ENCODE measurements at regions not wholly inside any gene's neighbourhood (a gene's known extent, or its start where the extent isn't known, plus 50 kb on each side); places are given as distances from the start of the nearest gene placed in this dataset.
"Not testable (repeated sequence)": the region's sequence is repeated elsewhere in the genome, so short reads cannot be mapped to it uniquely, and the experiment has no call there.

DNA sequence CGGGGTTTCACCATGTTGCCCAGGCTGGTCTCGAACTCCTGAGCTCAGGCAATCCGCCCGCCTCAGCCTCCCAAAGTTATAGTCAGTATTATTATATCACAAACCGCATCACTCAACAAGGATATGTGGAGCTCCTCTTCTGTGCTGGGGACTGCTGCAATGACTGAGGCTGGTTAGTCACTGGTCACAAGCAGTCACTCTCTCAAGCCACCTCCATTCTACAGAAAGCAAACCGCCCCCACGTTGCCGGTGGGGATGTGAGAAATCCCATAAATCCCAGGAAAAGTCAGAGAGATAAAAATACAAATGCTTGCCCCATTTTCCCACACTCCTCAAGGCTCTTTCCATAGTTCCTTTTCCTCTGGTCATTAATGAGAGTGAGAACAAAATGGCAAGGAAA is 155.7 kb downstream of the ADSS2 start:
- intact Hi-C loops (cut with micrococcal nuclease) = loop anchor here (5.0 kb wide), 1 partner anchor 306 kb away; no protein-coding TSS in a partner anchor

DNA sequence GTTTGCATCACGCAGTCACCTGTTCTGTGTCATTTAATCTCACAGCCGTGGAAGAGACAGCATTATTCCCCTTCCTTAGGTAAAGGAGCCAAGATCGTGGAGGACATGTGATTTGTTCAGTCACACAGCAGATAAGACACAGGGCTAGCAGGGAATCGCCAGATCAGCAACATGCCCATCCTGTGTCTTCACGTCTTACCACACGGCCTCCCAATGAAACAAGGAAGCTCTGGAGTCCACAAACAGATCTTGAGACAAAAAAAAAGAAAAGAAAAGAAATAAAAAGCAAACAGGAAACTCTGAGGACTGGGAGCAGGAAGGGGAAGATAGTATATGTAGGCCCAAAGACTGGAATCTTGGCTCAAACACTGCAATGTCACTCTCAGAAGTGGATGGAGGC is 155.3 kb downstream of the ADSS2 start:
- intact Hi-C loops (cut with micrococcal nuclease) = loop anchor here (5.0 kb wide), 1 partner anchor 306 kb away; no protein-coding TSS in a partner anchor

DNA sequence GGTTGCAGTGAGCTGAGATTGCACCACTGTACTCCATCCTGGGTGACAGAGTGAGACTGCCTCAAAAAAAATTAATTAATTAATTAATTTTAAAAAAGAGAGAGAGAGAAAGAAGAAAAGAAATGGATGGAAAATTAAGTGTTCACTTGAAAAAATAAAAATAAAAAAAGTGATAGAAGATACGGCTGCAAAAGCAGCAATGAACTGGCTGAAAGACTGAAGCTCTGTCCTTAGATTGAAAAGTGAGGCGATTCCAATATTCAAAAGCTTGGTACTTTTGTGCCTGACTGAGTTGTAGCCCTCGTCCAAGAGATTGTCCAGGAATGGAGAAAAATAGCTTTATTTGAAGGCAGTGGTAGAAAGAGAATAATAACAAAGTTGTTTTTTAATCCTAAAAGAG is 154.6 kb downstream of the ADSS2 start:
- intact Hi-C loops (cut with micrococcal nuclease) = loop anchor here (5.0 kb wide), 1 partner anchor 305 kb away; no protein-coding TSS in a partner anchor

DNA sequence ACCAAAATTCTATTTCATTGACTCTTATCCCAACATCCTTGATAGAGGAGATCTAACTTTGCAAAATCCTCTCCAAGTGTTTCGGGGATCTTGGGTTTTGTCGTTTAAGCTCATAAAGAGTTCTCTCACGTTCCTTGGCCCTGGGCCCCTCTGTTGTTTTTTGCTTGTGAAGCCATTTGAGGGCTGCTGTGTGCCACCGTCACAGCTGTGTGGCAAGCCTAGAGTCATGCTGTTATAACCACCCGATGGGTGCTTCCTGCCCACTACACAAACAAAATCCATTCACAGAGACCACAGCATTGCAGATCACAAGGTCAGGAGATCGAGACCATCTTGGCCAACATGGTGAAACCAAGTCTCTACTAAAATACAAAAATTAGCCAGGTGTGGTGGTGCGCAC is 154.1 kb downstream of the ADSS2 start:
- intact Hi-C loops (cut with micrococcal nuclease) = loop anchor here (5.0 kb wide), 1 partner anchor 305 kb away; no protein-coding TSS in a partner anchor

DNA sequence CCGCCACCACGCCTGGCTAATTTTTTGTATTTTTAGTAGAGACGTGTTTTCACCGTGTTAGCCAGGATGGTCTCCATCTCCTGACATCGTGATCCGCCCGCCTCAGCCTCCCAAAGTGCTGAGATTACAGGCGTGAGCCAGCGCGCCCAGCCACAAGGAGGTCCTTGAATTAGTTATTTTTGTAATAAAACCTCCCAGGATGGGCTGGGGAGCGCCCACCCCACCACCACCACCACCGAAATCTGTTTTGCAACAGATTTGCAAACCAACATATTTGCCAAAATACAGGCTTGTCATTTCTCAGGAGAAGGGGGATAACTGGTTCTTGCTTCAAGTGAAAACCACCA is 151.7 kb downstream of the ADSS2 start:
- intact Hi-C loops (cut with micrococcal nuclease) = not testable (repeated sequence)

DNA sequence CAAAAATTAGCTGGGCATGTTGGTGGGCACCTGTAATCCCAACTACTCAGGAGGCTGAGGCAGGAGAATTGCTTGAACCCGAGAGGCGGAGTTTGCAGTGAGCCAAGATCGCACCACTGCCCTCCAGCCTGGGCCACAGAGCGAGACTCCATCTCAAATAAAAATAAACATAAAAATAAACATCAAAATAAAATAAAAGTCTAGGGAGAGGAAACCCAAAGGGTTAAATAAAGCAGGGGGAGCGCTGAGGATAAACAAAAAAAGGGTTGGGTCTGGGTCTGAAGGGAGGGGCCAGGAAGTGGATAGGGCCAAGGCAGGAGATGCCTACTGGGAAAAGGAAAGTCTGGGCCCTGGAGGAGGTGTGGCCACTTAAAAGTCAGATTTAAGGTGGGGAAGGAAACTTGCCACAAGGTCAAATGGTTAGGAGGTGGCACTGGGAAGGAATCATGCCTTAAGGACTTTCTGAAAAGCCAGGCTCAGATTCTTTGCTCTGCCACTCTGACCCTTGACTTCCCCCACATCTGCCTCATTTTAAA is 150.0 kb downstream of the ADSS2 start:
- intact Hi-C loops (cut with micrococcal nuclease) = no loop called here

DNA sequence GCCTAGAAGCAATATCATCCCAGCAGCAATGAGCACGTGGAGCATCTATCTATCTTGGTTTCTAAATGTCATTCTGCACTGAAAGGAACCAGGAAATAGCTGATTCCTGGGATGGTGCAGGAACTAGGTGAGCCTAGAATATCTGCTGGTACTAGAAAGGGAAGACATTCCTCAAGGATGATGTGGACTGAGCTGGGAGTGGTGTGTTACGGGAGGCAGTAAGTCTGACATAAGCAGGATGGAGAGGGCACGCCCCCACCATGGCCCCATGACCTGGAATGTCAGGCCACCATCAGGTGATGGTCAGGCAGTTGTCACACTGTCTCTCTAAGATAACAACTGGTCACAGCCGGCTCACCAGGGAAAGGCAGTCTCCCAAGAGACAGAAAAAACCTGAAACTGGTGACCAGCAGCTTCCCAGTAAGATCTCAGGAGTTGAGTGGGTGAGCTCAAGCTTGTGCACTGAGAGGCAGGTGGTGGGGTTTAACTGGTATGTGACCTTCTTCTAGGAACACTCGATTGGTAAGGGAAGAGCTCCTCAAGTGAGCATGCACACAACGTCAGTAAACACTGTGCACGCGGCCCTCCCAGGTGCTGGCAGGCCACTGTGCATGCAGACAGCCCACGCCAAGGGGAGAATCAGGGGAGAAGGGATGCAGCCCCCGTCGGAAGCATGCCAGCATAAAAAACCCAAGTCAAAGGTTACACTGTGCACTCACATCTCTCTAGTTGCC is 148.7 kb downstream of the ADSS2 start:
- intact Hi-C loops (cut with micrococcal nuclease) = no loop called here

DNA sequence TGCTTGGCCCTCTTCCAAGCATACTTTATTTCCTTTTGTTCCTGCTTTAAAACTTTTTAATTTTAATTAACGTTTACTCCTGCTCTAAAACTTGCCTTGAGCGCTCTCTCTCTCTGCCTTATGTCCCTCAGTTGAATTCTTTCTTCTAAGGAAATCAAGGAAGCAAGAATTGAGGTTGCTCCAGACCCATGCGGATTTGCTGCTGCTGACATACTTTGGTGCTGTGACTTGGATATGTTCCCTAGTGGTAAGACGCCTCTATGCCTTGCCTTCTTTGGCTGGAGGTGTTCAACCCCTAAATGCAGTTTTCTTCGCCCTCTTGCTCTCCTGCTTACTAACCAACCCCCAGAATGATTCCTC is 148.1 kb downstream of the ADSS2 start:
- intact Hi-C loops (cut with micrococcal nuclease) = no loop called here

DNA sequence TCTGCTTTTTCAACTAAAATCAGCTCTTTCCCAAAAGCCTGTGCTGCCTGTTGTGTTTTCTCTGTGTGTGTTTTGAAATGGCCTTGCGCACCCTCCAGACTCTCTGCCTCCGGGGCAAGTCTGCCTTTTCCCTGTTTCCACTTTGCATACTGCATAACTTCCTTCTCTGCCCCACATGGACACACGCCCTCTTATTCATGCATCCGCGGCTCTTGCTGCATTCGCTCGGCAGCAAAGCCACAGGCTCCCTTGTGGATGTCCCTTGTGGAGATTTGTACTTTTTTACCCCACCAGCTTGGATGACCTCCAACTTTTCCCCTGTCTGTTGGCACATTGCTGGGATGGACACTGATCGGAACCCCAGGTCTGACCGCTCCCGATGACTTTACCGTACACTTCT is 147.6 kb downstream of the ADSS2 start:
- intact Hi-C loops (cut with micrococcal nuclease) = no loop called here

DNA sequence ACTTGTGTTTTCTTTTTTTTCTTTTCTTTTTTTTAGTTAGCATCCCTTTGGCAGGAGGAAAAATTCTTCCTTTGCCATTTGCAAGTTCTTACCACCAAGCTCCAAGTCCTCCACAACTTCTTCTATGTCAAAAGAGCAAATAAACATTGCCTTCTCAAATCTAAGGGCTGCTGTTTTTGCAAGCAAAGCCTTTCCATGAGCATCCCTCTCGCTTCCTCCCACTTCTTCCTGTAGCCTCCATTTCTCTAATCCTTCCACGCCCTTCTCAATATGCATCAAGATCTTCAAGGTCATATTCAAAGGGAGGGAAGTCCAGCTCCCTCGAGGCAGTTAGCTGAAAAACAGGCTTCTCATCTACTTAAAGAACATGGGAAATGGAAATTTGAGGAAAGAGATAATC is 147.1 kb downstream of the ADSS2 start:
- intact Hi-C loops (cut with micrococcal nuclease) = no loop called here

DNA sequence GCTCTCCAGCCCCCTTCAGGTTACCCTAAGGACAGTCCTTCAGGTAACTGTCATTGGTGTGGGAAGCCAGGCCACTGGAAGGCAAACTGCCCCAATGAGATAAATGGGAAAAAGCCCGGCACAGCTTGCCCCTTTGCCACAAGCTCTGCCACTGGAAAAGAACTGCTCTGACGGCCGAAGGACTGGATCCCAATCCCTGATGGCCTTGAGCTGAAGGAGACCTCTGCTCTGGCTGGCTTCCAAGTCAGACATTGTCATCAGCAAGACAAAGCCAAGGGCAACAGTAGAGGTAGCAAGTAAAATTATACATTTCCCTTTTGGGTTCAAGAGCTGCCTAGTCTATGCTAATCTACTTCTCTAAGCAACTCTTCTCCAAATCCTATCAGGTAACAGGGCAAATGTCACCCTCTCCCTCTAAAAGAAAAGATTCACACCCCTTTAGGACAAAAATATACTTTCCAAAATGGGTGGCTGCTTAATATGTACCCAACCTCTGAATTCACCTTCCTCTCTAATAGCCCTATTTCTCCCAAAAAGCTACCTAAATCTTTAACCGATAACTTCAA is 145.8 kb downstream of the ADSS2 start:
- intact Hi-C loops (cut with micrococcal nuclease) = no loop called here

DNA sequence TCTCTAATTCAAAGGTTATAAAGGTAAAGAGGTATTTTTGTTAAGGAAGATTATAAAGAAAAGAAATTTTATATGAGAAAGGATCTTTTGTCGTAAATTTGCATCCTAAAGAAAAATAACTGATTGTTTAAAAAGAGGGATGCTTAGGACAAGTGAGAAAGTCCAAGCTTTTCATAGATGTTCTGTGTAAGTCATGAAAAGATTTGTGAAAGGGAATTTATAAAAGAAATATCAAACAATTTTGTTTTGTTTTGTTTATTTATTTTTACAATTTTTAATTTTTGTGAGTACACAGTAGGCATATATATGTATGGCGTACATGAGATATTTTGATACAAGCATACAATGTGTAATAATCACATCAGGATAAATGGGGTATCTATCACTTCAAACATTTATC is 145.2 kb downstream of the ADSS2 start:
- intact Hi-C loops (cut with micrococcal nuclease) = no loop called here

DNA sequence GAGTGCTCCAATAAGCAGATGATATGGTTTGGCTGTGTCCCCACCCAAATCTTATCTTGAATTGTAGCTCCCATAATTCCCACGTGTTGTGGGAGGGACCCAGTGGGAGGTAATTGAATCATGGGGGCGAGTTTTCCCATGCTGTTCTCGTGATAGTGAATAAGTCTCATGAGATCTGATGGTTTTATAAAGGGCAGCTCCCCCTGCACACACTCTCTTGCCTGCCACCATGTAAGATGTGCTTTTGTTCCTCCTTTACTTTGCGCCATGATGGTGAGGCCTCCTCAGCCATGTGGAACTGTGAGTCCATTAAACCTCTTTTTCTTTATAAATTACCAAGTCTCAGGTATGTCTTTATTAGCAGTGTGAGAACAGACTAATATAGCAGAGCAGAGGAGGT is 142.5 kb downstream of the ADSS2 start:
- intact Hi-C loops (cut with micrococcal nuclease) = not testable (repeated sequence)

DNA sequence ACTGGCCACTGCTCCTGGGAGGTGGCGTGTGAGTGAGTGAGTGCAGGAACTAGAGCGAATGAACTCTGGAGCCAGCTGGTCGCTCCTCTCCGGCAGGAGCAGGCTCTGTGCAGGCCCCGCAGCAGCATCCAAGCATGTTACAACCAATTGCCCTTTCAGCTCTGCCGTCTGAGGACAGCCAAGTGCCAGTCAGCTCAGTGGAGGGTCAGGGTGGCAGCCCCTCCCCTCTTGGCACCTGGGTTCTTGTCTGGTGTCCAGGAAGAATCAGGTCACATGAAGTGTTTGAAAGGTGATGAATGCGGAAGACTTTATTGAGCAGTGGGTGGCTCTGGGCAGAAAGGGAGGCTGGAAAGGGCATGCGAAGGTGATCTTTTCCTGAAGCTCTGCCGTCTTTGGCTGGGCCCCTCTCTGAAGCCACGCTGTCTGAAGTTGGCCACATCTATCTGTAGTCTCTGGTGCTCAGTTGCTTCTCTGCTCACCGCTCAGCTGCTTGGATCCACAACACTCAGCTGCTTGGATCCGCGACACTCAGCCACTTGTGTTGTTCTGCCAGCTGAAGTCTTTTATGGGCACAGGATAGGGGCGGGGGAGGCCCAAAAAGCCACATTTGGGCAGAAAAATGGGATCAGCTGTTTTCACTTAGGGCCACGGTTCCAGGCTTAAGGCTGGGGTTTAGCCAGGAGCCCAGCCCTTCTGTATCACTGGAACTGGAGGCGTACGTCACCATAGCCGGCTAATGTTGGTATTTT is 139.8 kb downstream of the ADSS2 start:
- intact Hi-C loops (cut with micrococcal nuclease) = no loop called here

DNA sequence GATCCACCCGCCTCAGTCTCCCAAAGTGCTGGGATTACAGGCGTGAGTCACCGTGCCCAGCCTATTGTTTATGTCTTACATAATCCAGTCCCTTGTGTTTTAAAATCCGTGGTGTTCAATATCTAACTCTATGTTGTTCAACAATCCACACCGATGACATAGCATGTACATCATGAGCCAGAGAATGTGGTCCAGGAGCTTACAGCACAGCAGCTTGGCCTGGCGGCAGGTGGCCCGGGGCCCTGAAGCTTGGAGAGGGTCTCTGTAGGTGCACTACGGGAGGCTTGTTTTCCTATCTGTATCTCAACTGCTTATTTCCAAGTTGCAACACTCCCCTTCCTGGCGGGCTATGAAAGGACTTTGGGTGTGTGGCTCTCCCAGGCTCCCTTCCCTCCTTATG is 138.4 kb downstream of the ADSS2 start:
- intact Hi-C loops (cut with micrococcal nuclease) = no loop called here

DNA sequence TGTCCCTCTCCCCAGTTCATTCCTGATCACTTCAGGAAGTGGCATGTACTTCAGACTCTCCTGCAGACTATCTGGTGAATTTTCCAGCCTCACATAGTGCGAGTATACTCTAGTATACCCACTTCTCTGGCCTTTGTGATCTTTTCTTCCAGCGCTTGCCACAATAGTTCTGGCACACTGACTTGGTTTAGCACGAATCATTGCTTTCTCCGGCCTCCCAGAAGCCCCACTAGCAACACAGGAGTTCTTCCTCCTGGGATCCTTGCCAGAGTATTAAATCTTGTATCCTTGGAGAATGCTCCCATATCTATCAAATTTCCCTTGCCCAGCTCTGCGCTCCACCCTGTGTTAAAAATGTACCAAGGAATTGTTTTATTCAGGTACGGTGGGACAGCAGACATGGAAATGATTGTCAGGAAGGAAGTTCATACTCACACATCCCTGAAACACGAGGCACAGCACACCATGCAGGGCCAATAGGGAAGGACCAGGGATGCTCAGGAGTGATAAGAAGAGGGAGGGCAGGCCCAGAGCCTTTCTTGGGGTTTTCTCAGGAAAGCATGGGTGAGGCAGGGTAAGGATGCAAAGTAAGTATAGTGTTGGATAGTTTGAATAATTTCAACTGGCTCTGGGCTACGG is 136.7 kb downstream of the ADSS2 start:
- intact Hi-C loops (cut with micrococcal nuclease) = no loop called here

DNA sequence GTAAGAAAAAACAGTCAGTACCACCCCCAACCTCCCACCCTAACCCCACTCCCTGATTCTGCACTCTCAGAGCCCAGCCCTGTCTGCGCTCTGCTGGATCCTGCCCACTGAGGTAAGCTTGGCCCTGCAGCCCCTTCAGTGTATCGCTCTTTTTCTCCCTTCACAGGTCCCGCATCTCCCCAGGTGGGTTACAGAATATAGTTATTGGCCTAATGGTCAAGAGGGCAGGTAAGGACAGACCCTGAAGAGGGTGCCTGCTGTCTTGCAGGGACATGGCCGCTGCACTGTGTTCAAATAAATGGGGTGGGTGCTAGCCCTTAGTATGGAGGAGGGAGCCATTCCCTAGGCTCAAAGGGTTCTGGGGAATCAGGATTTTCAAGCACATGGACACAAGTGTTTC is 135.7 kb downstream of the ADSS2 start:
- intact Hi-C loops (cut with micrococcal nuclease) = no loop called here

DNA sequence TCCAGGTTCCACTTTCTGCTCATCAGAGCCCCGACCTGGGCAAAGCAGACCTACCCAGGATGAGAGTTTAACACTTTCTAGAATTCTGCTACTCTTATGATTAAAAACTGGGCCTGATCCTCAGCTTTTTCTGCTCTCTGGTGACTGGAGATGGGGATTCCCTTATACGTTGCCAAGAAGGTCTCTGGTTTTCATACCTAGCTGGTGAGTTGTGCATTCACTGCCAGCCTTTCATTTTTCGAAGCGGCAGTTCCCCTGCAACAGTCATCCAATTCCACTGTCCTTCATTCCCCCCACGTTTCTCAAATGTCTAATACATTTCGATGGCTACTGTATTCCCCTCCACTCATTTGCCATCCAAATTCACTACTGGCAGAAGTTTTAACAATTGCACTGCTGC is 135.3 kb downstream of the ADSS2 start:
- intact Hi-C loops (cut with micrococcal nuclease) = no loop called here

DNA sequence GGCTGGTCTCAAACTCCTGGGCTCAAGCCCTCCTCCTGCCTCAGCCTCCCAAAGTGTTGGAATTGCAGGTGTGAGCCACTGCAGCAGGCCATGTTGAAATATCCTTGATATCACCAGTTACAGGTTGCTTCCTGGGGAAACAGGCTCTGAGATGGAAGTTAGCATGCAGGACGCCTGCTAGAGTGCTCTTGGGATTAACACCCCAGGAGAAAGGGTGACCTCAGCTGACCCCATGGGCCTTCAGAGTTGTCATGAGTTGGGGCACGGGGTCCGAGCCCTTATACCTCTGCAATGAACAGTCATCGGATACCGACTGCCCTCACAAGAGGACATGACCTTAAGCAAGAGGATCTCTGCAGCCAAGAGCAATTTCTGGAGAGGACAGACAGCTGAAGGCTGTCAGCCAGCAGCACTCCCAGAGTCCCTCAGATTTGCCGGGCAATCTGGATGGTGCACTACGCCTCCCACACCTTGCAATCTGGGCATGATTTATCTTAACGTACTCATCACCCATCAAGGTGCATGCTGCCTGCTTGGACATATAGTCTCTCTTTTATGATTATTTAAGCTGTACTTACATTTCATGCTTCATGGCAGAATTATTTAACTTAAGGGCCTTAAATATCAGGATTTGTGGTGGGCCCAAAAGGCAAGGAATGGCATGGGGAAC is 134.6 kb downstream of the ADSS2 start:
- intact Hi-C loops (cut with micrococcal nuclease) = no loop called here

DNA sequence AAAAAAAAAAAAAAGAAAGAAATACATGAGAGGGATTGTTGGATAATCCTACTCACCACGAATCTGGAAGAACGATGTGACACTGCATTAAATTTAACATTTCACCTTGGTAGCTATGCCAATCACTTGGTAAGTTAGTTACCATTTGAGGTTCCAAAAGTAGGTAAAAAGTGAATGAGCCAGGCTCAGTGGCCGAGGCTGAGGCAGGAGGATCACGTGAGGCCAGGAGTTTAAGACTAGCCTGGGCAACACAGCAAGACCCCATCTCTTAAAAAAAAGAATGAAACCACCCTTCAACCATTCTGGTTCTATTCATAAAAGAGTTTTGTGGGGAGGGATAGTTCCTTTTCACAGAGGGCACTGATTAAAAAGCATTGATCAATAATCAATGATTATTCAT is 133.6 kb downstream of the ADSS2 start:
- intact Hi-C loops (cut with micrococcal nuclease) = loop anchor here (2.0 kb wide), 1 partner anchor 721 kb away; no protein-coding TSS in a partner anchor

DNA sequence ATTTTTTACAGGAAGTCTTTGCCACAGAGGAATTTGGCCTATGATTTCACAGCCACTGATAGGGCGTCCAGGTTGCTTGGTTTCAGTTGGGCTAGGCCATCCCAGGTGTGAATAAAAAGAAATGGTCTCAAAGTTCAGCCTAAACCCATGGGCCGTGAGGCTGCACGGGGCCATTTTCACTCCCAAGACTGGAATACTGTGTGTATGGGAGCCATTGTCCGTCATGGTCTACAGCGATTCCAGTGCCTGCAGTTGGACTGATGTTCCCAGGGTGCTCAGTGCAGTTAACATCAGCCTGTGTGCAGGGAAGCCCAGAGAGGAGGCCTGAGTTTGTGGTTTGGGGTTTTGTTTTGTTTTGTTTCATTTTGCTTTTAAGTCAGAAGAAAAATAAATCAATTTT is 133.2 kb downstream of the ADSS2 start:
- intact Hi-C loops (cut with micrococcal nuclease) = loop anchor here (2.0 kb wide), 1 partner anchor 722 kb away; no protein-coding TSS in a partner anchor
